GM23248 (cell line): ENCODE measurements at regions not wholly inside any gene's neighbourhood (a gene's known extent, or its start where the extent isn't known, plus 50 kb on each side); places are given as distances from the start of the nearest gene placed in this dataset.

Experiments used
- EZH2 ChIP-seq: fragments of 200-600 bp; sonication (generic); IDR thresholded peaks from 2 replicates; pipeline ENCODE4 v1.6.1; 2018; ENCODE audit warnings: antibody characterized with exemption, mild to moderate bottlenecking; ENCODE audit not compliant: insufficient read depth, poor library complexity, severe bottlenecking
- EZH2phosphoT487 ChIP-seq: fragments of 200-600 bp; sonication (generic); IDR thresholded peaks from 2 replicates; pipeline ENCODE4 v1.6.1; 2018; ENCODE audit warnings: antibody characterized with exemption, moderate library complexity, mild to moderate bottlenecking, low read depth; ENCODE audit not compliant: insufficient read depth

DNA sequence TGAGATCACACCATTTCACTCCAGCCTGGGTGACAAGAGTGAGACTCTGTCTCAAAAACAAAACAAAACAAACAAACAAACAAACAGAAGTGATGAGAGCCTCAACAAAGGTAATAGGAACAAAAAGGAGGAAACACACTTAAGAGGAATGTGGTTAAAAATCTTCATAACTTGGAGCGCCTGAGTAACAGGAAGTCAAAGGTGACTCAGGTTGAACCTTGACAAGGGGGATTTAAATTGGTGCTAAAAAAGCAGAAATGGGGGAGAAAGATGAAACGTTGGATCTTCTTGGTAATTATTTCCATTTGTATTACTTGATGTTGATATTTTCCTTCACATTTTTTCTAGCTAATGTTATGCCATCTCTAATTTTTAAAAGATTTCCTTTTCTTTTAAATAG, 318.5 kb upstream of the TCF4 start:
- no peak for TF ChIP-seq EZH2
- TF ChIP-seq EZH2phosphoT487 = no peak
